Thoracic aorta (tissue), 2 donors: ENCODE measurements at regions not wholly inside any gene's neighbourhood (a gene's known extent, or its start where the extent isn't known, plus 50 kb on each side); places are given as distances from the start of the nearest gene placed in this dataset.

ENCODE experiments used
- ATAC-seq: fragments of 150-250 bp; one replicate; pipeline ENCODE4 v1.8.0; 2017; ENCODE audit warnings: low read depth; ENCODE audit not compliant: insufficient number of reproducible peaks, low FRiP score
- DNase-seq: peaks from one replicate; pipeline ENCODE4 v3.0.0-alpha.2; 2020; ENCODE audit warnings: low spot score
- H3K27ac ChIP-seq, 2 donors: fragments of 200-600 bp; sonication (generic); 1 replicate in 1 of 2; 2 replicates in 1 of 2; pipeline ENCODE4 v1.5.1; 2016; ENCODE audit warnings: mild to moderate bottlenecking in 2 of 2, moderate library complexity in 2 of 2
- H3K27me3 ChIP-seq: fragments of 200-600 bp; sonication (generic); replicated peaks from 2 replicates; pipeline ENCODE4 v1.6.0; 2016; ENCODE audit warnings: mild to moderate bottlenecking; ENCODE audit not compliant: insufficient read depth
- H3K36me3 ChIP-seq: fragments of 200-600 bp; sonication (generic); one replicate; pipeline ENCODE4 v1.5.1; 2016
- H3K4me1 ChIP-seq, 2 donors: fragments of 200-600 bp; sonication (generic); 1 replicate in 1 of 2; 2 replicates in 1 of 2; pipeline versions ENCODE4 v1.5.1 to v1.6.0; 2016; ENCODE audit warnings: low read depth in 2 of 2, mild to moderate bottlenecking in 1 of 2; ENCODE audit not compliant: control insufficient read depth in 1 of 2
- H3K4me3 ChIP-seq: fragments of 200-600 bp; sonication (generic); 2 replicates; pipeline ENCODE4 v1.5.1; 2016; ENCODE audit warnings: mild to moderate bottlenecking
- H3K9me3 ChIP-seq: fragments of 200-600 bp; sonication (generic); 2 replicates; pipeline ENCODE4 v1.5.1; 2016
- CTCF ChIP-seq: fragments of 200-600 bp; sonication (generic); IDR thresholded peaks from one replicate; pipeline ENCODE4 v1.5.1; 2019; ENCODE audit warnings: antibody characterized with exemption

GRCh38 chr9:107706701-107707427, 217.3 kb upstream of the KLF4 start:
- Histone ChIP-seq H3K4me3 (no peak overlapping the region), H3K27me3 (no peaks in the 10 kb centered on the region), H3K4me1 (peaks cover 0 to 4% of the 10 kb centered on the region in 2 donors), H3K27ac (no peak overlapping the region), H3K9me3 (no peaks in the 10 kb centered on the region), H3K36me3 (no peaks in the 10 kb centered on the region)
- TF ChIP-seq CTCF, result no peak
- DNase-seq (no peak), ATAC-seq (no peak)

GRCh38 chr9:107705521-107705920, 216.0 kb upstream of the KLF4 start:
- DNase-seq (no peak), ATAC-seq (no peak)
- no peak for TF ChIP-seq CTCF
- Histone ChIP-seq H3K4me1 (no peaks in the 10 kb centered on the region), H3K4me3 (no peak overlapping the region), H3K27ac (no peak overlapping the region), H3K9me3 (no peaks in the 10 kb centered on the region), H3K27me3 (no peaks in the 10 kb centered on the region), H3K36me3 (no peaks in the 10 kb centered on the region)

- H3K4me1 ChIP-seq, result no peaks in the 10 kb centered on the region
- no peak overlapping the region for H3K4me3 ChIP-seq
- DNase-seq (no peak), ATAC-seq (no peak)
- no peaks in the 10 kb centered on the region for H3K27me3 ChIP-seq
- H3K36me3 ChIP-seq, result no peaks in the 10 kb centered on the region
- no peak for TF ChIP-seq CTCF
- no peaks in the 10 kb centered on the region for H3K9me3 ChIP-seq
- H3K27ac ChIP-seq, result no peak overlapping the region
Observed at GRCh38 chr9:107704774-107705173, 215.2 kb upstream of the KLF4 start.

GRCh38 chr9:107703651-107704050, 214.1 kb upstream of the KLF4 start:
- H3K9me3 ChIP-seq, result no peaks in the 10 kb centered on the region
- no peak overlapping the region for H3K27ac ChIP-seq
- no peaks in the 10 kb centered on the region for H3K4me1 ChIP-seq
- H3K27me3 ChIP-seq, result no peaks in the 10 kb centered on the region
- no peaks in the 10 kb centered on the region for H3K36me3 ChIP-seq
- no peak for ATAC-seq
- no peak for TF ChIP-seq CTCF
- DNase-seq, result no peak
- no peak overlapping the region for H3K4me3 ChIP-seq

GRCh38 chr9:107700847-107701246, 211.3 kb upstream of the KLF4 start:
- Histone ChIP-seq H3K9me3 (no peaks in the 10 kb centered on the region), H3K36me3 (no peaks in the 10 kb centered on the region), H3K4me3 (no peak overlapping the region), H3K4me1 (no peaks in the 10 kb centered on the region), H3K27me3 (no peaks in the 10 kb centered on the region), H3K27ac (no peak overlapping the region)
- TF ChIP-seq CTCF, result no peak
- ATAC-seq (no peak), DNase-seq (no peak)
